SK-N-SH (cell line): ENCODE measurements at regions not wholly inside any gene's neighbourhood (a gene's known extent, or its start where the extent isn't known, plus 50 kb on each side); places are given as distances from the start of the nearest gene placed in this dataset.

Experiments
- CTCF ChIA-PET: fragments of 300-600, 350-600 bp; formaldehyde crosslinking; extraction: SDS; loops from one replicate; lab custom pipeline; 2021; lab: Yijun Ruan, JAX
- POLR2A ChIA-PET: fragments of 350-600 bp; sonication (Branson Sonifier 250); formaldehyde crosslinking; extraction: SDS; loops from one replicate; lab custom pipeline; 2020; ENCODE audit warnings: antibody characterized with exemption, inconsistent platforms; lab: Yijun Ruan, JAX
- DNase-seq: peaks from one replicate; pipeline ENCODE4 v3.0.0; 2012
- H2AFZ ChIP-seq: fragments of 200-600 bp; sonication (generic); 2 replicates; pipeline ENCODE4 v1.8.1; 2016; ENCODE audit warnings: antibody characterized with exemption, mild to moderate bottlenecking, low read depth
- H3F3A ChIP-seq: fragments of 200-600 bp; sonication (generic); replicated peaks from 2 replicates; pipeline ENCODE3; 2016; ENCODE audit warnings: antibody characterized with exemption, mild to moderate bottlenecking; ENCODE audit not compliant: insufficient read depth
- H3K27ac ChIP-seq, 2 experiments: fragments of 200-500 bp in 1 of 2; fragments of 200-600 bp in 1 of 2; sonication (Bioruptor generic) in 1 of 2; sonication (generic), shearing (Covaris generic) in 1 of 2; 2 replicates each; pipeline versions ENCODE4 v1.5.1 to v1.6.1; 2014 to 2016; ENCODE audit warnings: low read depth in 2 of 2, inconsistent platforms in 1 of 2, low read length in 1 of 2, mild to moderate bottlenecking in 1 of 2, mixed read lengths in 1 of 2
- H3K27me3 ChIP-seq: fragments of 200-600 bp; sonication (generic), shearing (Covaris generic); 2 replicates; pipeline ENCODE4 v1.6.1; 2016; ENCODE audit warnings: mixed run types; ENCODE audit not compliant: insufficient read depth
- H3K36me3 ChIP-seq, 2 experiments: fragments of 200-500 bp in 1 of 2; fragments of 200-600 bp in 1 of 2; sonication (Bioruptor generic) in 1 of 2; sonication (generic) in 1 of 2; replicated peaks in 1 of 2; 2 replicates each; pipeline versions ENCODE3 to v1.5.1; 2014 to 2016; ENCODE audit warnings: low read length in 1 of 2, mild to moderate bottlenecking in 1 of 2; ENCODE audit not compliant: insufficient read depth in 2 of 2, control insufficient read depth in 1 of 2
- H3K4me1 ChIP-seq, 2 experiments: fragments of 200-500 bp in 1 of 2; fragments of 200-600 bp in 1 of 2; sonication (Bioruptor generic) in 1 of 2; sonication (generic), shearing (Covaris generic) in 1 of 2; 2 replicates each; pipeline versions ENCODE4 v1.5.1 to v1.6.1; 2014 to 2016; ENCODE audit warnings: low read depth in 1 of 2, low read length in 1 of 2, mixed run types in 1 of 2; ENCODE audit not compliant: insufficient read depth in 2 of 2, control insufficient read depth in 1 of 2
- H3K4me2 ChIP-seq: fragments of 200-600 bp; sonication (generic), shearing (Covaris generic); 2 replicates; pipeline ENCODE4 v1.6.1; 2017; ENCODE audit warnings: mixed run types
- H3K4me3 ChIP-seq, 2 experiments: fragments of 200-500 bp in 1 of 2; fragments of 200-600 bp in 1 of 2; sonication (Bioruptor generic) in 1 of 2; sonication (generic), shearing (Covaris generic) in 1 of 2; 2 replicates each; pipeline versions ENCODE4 v1.5.1 to v1.8.1; 2014 to 2016; ENCODE audit warnings: low read depth in 2 of 2, inconsistent platforms in 1 of 2, low read length in 1 of 2, mild to moderate bottlenecking in 1 of 2, mixed read lengths in 1 of 2, moderate library complexity in 1 of 2
- H3K79me2 ChIP-seq: fragments of 200-600 bp; sonication (generic); 2 replicates; pipeline ENCODE4 v1.8.1; 2017; ENCODE audit warnings: mild to moderate bottlenecking; ENCODE audit not compliant: insufficient read depth
- H3K9ac ChIP-seq: fragments of 200-600 bp; sonication (generic); 2 replicates; pipeline ENCODE4 v1.6.1; 2017; ENCODE audit warnings: mixed run types
- H3K9me2 ChIP-seq: fragments of 200-600 bp; sonication (generic); 2 replicates; pipeline ENCODE4 v1.6.1; 2017; ENCODE audit warnings: mixed run types
- H3K9me3 ChIP-seq: fragments of 200-600 bp; sonication (generic); 2 replicates; pipeline ENCODE4 v1.6.1; 2017; ENCODE audit warnings: mixed run types, mild to moderate bottlenecking, moderate library complexity
- H4K20me1 ChIP-seq: fragments of 200-600 bp; sonication (generic); 2 replicates; pipeline ENCODE4 v1.6.1; 2017; ENCODE audit warnings: mild to moderate bottlenecking, mixed run types; ENCODE audit not compliant: insufficient read depth
- CHD2 ChIP-seq: fragments of 150-350 bp; IDR thresholded peaks from 2 replicates; pipeline ENCODE4 v1.6.1; 2018; ENCODE audit warnings: low read length; ENCODE audit not compliant: partially characterized antibody
- ELF1 ChIP-seq: IDR thresholded peaks from 2 replicates; pipeline ENCODE4 v1.4.0; 2012
- IRF3 ChIP-seq: fragments of 150-350 bp; IDR thresholded peaks from 2 replicates; pipeline ENCODE4 v1.6.1; 2016; ENCODE audit warnings: mild to moderate bottlenecking, low read depth, low read length
- JUND ChIP-seq: IDR thresholded peaks from 2 replicates; pipeline ENCODE4 v1.4.0; 2012
- MXI1 ChIP-seq: IDR thresholded peaks from 2 replicates; pipeline ENCODE4 v1.6.1; 2012; ENCODE audit warnings: mild to moderate bottlenecking, low read depth, low read length, improper control_type of control experiment
- PBX3 ChIP-seq: IDR thresholded peaks from 2 replicates; pipeline ENCODE4; 2012
- RAD21 ChIP-seq: IDR thresholded peaks from 2 replicates; pipeline ENCODE4 v1.6.1; 2012; ENCODE audit warnings: mild to moderate bottlenecking, low read length
- REST ChIP-seq: IDR thresholded peaks from 2 replicates; pipeline ENCODE4 v1.6.1; 2012; ENCODE audit warnings: mild to moderate bottlenecking, low read depth, low read length, moderate library complexity
- SMC3 ChIP-seq: IDR thresholded peaks from 2 replicates; pipeline ENCODE4 v1.6.1; 2012; ENCODE audit warnings: low read depth, low read length, improper control_type of control experiment
- TEAD4 ChIP-seq: IDR thresholded peaks from 2 replicates; pipeline ENCODE4 v1.4.0; 2012; ENCODE audit warnings: mild to moderate bottlenecking, borderline replicate concordance; ENCODE audit not compliant: insufficient read depth
- WGBS: methylation state at CpG from one replicate; pipeline ENCODE4 v1.1.6; 2017; ENCODE audit warnings: low lambda C conversion rate; 5-methylcytosine and 5-hydroxymethylcytosine counted together
- TF ChIP-seq, protein P1 (sequence below): IDR thresholded peaks from 2 replicates; pipeline ENCODE4 v1.4.0; 2012; ENCODE audit warnings: low read depth, borderline replicate concordance

- Histone ChIP-seq H3K27ac (no peak overlapping the region), H3K36me3 (no peaks in the 10 kb centered on the region), H3K79me2 (no peaks in the 10 kb centered on the region), H3K4me2 (no peak overlapping the region), H3K9me3 (no peaks in the 10 kb centered on the region), H3K4me1 (peaks cover 5 to 22% of the 10 kb centered on the region in 2 experiments), H3K4me3 (no peak overlapping the region), H3K27me3 (no peaks in the 10 kb centered on the region), H2AFZ (no peak overlapping the region), H3K9me2 (no peaks in the 10 kb centered on the region), H3F3A (peaks cover 17% of the 10 kb centered on the region), H4K20me1 (no peaks in the 10 kb centered on the region), H3K9ac (no peak overlapping the region)
- ChIA-PET POLR2A (interaction anchor here (0.6 kb wide), 2 partner anchors 69 to 371 kb away, joined by 3 read pairs; no protein-coding TSS in a partner anchor), CTCF (interaction anchor here (1.4 kb wide), 1 partner anchor 9 kb away, joined by 3 read pairs; no protein-coding TSS in a partner anchor)
- WGBS = 90% methylated on average over 1 of the region's 1 CpG
- no peak for DNase-seq
- TF ChIP-seq PBX3 (no peak), CHD2 (no peak)
Observed at GRCh38 chr3:30546934-30547333, 59.5 kb upstream of the TGFBR2 start.

GRCh38 chr3:30547716-30548115, 58.7 kb upstream of the TGFBR2 start:
- no peaks in the 10 kb centered on the region for H3K79me2 ChIP-seq
- CTCF ChIA-PET = interaction anchor here (0.7 to 1.4 kb wide), 3 partner anchors 10 to 322 kb away, joined by 3 read pairs; no protein-coding TSS in a partner anchor
- H3F3A ChIP-seq = peaks cover 17% of the 10 kb centered on the region
- no peak for DNase-seq
- H3K4me3 ChIP-seq = no peak overlapping the region
- H3K9me3 ChIP-seq = no peaks in the 10 kb centered on the region
- peaks cover 5 to 22% of the 10 kb centered on the region in 2 experiments for H3K4me1 ChIP-seq
- no peaks in the 10 kb centered on the region for H4K20me1 ChIP-seq
- no peak for TF ChIP-seq REST
- no peak for TF ChIP-seq SMC3
- no peak for TF ChIP-seq TEAD4
- TF ChIP-seq JUND = no peak
- TF ChIP-seq RAD21 = no peak
- no peak for TF ChIP-seq MXI1
- no peak for TF ChIP-seq ELF1
- TF ChIP-seq, protein P1, sequence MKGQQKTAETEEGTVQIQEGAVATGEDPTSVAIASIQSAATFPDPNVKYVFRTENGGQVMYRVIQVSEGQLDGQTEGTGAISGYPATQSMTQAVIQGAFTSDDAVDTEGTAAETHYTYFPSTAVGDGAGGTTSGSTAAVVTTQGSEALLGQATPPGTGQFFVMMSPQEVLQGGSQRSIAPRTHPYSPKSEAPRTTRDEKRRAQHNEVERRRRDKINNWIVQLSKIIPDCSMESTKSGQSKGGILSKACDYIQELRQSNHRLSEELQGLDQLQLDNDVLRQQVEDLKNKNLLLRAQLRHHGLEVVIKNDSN = no peak
- no peak for TF ChIP-seq IRF3
- TF ChIP-seq, all 33 proteins: peak for 0
- POLR2A ChIA-PET = no interaction called here
- Histone ChIP-seq H3K27me3 (no peaks in the 10 kb centered on the region), H3K4me2 (no peak overlapping the region), H2AFZ (no peak overlapping the region), H3K36me3 (no peaks in the 10 kb centered on the region), H3K9me2 (no peaks in the 10 kb centered on the region), H3K9ac (no peak overlapping the region), H3K27ac (no peak overlapping the region)
- 92% methylated on average over 5 of the region's 5 CpGs for WGBS
